ENCODE measurements at regions not wholly inside any gene's neighbourhood (a gene's known extent, or its start where the extent isn't known, plus 50 kb on each side); places are given as distances from the start of the nearest gene placed in this dataset.

DNA sequence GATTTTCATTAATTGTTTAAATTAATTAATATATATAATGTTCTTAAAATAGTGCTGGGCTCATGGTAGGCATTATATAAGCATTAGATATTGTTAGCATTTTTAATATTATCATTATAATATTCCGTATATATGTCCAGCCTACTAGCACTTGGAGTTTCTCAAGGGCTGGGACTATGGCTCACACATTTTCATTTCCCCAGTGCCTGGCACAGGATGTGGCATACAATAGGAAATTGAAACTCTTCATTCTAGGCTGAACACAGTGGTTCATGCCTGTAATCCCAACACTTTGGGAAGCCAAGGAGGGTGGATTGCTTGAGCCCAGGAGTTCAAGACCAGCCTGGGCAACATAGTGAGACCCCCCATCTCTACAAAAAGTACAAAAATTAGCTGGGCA is 170.4 kb downstream of the RSL24D1 start:
- no peak for DNase-seq (ENCODE audit: low read depth in 3 of 3)

DNA sequence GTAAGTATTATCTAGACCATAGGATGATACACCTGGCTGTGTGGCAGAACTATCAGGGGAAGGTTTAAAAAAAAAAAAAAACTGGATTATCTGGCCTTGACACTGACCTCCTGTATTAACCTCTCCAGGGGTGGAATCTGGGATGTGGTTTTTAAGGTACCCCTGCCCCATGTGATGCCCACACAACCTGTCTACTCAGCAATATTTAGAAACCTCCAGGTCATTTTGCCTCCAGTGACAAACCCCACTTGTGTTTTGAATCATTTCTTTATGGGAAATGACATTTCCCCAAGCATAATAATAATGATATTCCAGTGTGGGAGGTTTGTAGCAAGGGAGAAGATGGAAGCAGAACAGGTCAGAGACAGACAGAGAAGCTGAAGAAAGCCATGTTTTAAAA is 179.1 kb downstream of the RSL24D1 start:
- DNase-seq (ENCODE audit: low read depth in 3 of 3), result no peak

DNA sequence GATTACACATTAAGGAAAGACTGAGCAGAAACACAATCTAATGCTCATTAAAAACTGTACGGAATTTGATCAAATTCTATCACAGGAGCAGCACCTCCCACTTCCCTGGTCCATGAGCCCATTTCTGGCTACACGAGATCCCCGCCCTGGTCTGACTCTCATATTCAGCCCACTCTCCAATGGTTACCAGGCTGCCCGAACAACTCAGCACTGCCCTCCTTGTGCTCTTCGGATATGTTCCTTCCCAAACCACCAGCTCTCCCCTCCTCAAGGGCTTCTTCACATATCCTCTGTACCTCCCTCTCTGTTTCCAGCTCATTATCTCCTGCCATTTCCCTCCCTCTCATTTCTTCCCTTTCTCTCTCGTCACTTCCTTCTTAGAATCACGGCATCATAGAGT is 180.5 kb downstream of the RSL24D1 start:
- DNase-seq (ENCODE audit: low read depth in 3 of 3), result no peak

DNA sequence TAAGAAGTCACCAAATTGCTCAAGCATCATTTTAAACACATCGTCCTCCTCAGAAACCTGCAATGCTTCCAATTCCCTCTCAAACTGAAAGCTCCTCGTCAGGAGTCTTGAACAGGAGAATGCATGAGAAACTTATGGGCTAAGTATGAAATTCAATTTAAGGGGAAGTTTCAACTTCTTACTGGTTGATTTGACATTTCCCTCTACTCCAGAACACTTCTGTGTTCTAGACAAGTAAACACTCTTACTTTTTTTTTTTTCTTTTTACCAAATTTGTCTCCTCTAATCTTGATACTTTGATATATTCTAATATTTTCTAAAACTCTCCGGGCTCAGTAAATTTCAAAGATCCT is 181.7 kb downstream of the RSL24D1 start:
- no peak for DNase-seq (ENCODE audit: low read depth in 3 of 3)

DNA sequence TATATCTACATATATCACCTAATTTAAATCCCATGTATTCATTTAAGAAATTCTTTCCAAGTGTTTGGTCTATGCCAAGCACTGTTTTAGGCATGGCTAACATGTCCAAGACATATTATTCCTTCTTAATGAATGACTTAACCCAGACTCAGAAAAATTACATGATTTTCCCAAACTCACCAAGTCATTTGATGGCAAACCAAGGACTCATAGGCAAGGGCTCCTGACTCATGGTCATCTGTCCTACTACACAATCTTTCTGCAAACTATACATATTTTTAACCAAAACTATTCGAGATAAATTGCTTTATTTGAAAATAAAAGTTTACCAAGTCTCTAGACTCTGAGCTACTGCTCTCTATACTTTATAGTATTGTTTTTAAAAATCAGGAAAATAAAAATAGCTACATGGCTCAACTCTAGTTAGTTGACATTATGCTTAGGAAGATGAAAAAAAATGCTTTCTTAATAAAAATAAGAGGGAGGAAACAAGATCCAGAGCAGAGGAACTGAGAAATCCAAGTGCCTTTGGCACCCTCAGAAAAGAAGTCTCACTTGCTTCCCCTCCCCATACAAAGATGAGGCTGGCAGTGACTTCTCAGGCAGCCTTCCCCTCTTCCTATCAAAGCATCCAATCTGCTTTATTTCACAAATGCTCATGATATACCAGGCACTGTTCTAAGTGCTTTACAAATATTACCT is 182.2 kb downstream of the RSL24D1 start:
- DNase-seq (ENCODE audit: low read depth in 3 of 3), result no peak

DNA sequence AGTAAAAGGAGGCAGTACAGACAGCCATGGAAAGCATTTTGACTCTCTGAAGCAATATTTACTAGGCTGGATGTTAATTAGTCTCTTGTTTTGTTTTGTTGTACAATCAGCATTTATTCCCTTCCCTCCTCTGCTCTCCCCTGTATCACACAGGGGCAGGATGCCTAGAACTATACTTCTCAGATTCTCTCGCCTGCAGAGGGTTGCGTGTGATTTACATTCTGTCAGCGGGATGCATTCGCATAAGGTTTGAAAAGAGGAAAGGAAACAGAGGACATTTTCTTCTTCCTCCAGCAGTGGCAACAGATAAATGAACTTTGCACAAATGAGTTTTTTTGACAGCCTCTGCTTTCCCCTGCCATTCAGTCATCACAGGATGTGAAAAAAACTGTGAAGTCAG is 188.3 kb downstream of the RSL24D1 start:
- no peak for DNase-seq (ENCODE audit: low read depth in 3 of 3)

DNA sequence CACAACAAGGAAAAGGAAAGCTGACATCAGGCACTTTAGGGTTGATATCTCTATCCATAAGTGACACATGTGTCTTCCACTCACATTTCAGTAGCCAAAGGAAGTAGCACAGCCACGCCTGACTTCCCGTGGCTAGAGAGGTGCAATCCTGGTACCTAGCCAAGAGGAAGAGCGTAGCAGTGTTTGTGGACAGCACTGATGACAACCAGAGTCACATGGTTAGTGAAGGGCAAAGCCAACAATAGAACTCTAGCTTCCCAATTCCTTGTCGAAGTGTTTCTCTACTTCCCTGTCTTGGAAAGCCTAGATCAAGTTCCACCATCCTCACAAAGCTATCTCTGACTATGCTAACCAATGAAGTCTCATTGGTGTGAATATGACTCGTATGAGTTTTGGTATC is 189.2 kb downstream of the RSL24D1 start:
- no peak for DNase-seq (ENCODE audit: low read depth in 3 of 3)

DNA sequence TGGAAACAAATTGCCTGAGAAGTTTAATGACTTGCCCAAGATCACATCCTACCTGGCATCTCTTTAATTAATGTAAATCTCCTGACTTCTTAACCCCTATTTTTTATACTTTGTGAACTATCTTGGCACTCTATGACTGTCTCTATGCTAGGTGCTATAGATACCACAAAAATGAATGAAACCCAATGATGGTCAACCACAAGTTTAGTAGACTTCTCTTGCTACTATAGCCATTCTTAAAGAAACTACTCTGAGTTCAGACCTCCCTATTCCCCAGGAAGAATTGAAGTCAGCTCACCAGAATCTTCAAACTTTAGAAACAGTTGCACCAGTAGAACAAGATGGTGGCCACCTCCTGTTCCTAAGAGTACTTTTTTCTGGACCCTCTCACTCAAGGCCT is 191.1 kb downstream of the RSL24D1 start:
- no peak for DNase-seq (ENCODE audit: low read depth in 3 of 3)

DNA sequence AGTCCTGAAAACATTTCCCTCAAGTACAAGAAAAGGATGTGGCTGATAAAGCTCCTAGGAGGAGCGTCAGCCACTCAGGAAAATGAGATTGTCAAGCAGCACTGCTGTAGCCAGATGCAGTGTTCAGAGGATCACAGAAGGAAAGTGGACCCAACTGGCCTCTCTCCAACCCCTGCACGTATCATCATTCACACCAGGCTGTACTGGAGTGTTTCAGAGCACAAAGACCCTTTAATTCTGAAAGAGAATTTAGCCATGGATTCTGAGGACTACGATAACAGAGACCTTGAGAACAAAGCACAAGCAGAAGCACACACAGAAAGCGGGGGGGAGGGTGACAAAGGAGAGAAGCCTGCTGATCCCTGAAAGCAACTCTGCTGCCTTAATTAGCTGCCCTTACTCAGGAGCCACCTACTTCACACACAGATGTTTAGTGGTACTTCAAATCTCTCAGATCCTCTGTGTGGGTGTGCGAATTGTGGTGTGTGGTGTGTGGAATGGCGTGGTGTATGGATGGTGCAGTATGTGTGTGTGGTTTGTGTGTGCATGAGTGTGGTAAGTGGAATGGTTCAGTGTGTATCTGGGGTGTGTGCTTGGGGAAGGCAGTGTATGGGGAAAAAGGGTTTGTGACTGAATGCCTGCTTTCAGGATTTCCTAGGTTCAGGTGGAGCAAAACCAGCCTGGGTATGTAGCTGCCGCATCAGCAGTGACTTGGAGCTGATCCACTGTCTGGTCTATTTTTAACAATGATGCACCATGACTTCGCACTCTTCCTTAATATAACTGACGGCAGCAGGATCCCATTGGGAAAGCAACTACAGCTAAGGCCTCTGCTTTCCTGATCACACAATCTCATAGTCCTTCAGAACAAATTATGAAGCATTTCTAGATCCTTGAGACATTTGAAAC is 192.5 kb downstream of the RSL24D1 start:
- no peak for DNase-seq (ENCODE audit: low read depth in 3 of 3)

DNA sequence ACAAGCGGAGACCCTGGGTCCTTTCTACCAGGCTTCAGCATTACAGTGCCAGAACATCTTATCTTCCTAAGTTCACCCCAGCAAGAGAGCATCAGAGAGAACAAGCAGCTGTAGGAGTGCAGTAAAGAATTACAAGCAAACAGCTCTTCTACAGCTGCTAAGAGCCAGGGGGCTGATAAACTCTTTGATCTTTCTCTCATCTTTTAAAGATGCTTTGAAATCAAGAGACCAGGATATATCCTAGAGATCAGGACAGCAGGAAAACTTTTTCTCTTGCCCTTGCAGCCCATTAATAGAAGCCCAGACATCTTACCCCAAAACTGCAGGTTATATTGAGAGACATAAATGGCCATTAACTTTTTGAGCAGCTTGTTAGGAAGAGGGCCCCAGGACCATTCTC is 198.1 kb downstream of the RSL24D1 start:
- DNase-seq (ENCODE audit: low read depth in 3 of 3), result no peak

DNA sequence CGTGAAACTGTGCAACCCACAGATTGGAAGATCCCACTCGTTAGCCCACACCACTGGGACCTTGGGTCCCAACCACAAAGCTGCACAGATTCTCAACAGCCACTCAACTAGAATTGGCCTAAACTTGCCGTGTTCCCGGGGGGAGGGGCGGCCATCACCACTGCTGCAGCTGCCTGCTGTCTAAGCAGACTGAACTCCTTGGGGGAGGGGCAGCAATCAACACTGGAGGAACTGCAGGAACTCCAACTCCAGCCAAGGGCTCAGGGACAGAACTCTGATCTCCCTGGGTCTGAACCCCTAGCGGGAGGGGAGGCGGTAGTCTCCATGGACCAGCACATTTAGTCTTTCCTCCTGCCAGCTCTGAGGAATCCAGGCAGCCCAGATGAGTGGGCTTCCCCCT is 205.9 kb downstream of the RSL24D1 start:
- DNase-seq (ENCODE audit: low read depth in 3 of 3), result no peak

DNA sequence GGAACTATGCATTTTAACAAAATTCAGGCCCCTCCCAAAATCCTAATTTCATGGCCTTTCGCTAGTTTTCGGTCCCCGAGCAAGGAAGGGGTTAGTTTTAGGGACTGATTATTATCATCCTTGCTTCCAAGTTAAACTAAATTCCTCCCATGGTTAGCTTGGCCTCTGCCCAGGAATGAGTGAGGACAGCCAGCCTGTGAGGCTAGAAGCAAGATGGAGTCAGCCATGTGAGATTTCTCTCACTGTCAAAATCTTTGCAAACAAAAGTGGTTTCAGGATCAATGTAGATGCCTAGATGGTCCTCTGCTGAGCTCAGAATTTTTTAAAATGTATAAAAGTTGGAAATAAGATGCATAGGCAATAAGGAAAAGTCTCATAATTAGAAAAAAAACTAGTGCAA is 208.9 kb downstream of the RSL24D1 start:
- no peak for DNase-seq (ENCODE audit: low read depth in 3 of 3)

DNA sequence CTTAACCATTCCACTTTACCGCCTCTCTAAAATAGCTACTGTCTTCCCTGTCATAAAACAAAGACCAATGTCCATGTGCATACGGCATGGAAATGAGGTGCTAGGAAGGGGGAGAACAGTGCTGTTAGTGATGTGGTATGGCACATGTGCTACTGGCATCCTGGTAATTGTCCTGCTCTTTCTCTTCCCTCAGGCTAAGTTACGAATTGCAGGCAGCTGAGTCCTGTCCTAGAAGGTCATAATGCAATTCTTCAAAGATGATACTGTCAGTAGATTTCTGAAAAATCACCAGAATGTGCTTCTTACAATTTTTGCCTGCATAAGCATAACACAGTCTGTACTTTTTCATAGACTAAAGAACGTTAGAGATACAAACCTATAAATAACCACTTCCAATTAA is 216.8 kb downstream of the RSL24D1 start:
- no peak for DNase-seq (ENCODE audit: low read depth in 3 of 3)

DNA sequence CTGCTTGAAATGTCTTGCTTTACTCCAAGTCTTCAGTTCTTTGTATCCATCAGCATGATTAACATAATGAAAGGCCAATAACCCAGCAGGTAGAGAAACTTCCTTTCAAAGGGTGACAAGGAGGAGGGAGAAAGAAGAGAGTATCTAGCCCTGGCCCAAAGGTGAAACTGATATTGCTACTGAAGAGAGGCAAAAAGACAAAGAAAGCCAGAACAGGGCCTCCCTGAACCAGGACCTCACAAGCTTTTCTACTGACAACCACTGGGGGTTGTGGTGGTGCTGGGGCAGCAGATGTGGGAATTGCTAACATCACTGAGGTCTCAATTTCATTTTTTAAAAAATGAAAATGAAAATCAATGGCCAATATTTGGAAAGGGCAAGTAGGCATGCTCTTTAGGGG is 234.1 kb downstream of the RSL24D1 start:
- no peak for DNase-seq (ENCODE audit: low read depth in 3 of 3)

DNA sequence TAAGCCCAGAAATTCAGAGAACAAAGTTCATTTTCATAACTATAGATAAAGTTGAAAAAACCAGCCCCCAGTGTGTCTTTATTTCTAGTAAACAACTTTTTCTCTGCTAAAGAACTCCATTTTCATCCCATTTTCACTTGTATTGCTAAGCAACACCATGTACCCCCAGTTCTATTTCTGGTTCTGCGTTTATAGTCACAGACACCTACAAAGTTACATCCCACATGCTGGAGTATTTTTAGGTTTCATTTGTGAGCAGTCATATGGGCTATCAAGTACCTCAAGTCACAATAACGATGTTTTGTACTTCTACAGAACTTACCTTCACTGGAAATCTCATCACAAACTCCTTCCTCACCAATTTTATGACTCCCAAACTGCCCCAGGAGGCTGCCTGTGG is 236.5 kb downstream of the RSL24D1 start:
- no peak for DNase-seq (ENCODE audit: low read depth in 3 of 3)

DNA sequence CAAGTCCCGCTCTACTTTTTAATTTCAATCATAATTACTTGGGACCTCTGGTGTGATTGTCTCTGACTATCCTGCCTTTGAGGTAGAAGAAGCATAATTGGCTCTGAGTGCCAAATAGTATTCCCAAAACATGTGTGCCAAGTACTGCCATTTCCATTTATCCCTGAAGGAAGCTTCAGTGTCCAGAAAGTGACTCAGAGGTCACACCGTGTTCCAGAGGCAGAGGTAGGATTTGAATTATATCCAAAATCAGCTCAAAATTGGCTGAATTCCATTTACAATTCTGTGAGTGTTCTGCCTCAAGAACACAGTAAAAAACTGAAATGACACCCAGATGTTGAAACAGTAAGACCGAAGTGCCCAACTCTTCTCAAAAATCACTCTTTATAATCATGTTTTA is 255.3 kb downstream of the RSL24D1 start:
- no peak for DNase-seq (ENCODE audit: low read depth in 3 of 3)

DNA sequence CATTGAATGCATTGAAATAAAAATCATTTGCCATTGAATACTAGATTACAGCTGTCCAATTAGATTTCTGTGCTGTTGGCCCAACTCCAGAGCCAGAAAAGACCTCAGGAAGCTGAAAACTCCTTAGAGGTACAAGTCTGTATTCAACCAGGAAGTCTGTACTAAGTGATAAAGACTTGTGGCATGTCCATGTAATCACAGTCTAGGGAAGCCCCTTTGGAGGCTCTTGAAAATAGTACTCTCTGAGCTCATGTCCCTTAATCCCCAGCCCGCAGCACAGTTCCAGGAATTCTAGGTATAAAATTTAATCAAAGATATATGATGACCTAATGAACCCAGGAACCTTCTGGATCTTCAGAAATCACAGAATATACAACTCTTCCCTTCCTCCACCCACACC is 279.4 kb downstream of the RSL24D1 start:
- no peak for DNase-seq (ENCODE audit: low read depth in 3 of 3)

DNA sequence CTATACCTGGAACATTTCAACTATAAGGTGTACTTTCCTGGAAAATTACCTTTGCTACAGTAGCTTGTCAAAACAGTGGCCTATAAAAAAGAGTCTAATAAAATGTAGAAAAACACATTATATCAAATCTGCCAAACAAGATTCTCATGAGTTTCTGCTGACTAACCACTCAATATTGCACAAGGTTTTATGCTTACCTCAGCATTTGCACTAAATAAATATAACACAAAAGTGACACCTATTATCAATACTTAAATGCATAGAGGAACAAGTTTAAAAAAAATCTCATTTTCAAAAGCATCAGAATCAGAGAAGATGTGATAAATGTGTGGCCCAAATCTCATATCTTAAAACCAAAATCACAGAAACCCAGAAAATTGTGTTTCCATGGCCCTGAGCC is 281.4 kb downstream of the RSL24D1 start:
- no peak for DNase-seq (ENCODE audit: low read depth in 3 of 3)

DNA sequence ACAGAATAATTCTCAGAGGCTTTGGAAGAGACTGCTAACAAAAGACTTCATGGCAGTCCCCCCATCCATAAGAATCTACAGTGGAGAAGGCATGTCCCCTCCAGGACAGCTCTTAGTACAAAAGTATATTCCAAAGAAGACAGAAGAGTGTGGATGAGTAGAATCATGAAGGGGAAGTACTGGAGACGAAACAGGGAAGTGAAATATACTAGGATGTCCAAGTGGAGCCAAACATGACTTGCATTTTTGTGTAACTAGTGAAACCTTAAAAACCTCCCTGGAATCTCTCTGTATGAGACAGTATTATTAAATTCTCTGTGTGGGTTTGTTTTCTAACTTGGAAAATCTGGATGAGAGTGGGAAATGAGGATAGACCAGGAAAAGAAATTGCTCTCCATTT is 312.4 kb downstream of the RSL24D1 start:
- DNase-seq (ENCODE audit: low read depth in 3 of 3), result no peak

DNA sequence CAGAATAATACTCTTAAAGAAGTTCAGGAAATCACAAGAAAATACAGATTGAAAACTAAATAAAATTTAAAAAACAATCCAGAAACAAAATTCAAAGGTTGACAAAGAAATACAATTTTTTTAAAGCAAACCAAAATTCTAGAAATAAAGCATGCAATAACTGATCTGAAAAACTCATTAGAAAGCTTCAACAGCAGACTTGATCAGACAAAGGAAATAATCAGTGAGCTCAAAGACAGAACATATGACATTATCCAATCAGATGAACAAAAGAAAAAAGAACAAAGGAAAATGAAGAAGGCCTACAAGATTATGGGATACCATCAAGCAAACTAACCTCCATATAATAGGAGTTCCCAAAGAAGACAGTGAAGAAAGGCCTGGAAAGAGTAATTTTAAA is 336.8 kb downstream of the RSL24D1 start:
- DNase-seq (ENCODE audit: low read depth in 3 of 3), result no peak

DNA sequence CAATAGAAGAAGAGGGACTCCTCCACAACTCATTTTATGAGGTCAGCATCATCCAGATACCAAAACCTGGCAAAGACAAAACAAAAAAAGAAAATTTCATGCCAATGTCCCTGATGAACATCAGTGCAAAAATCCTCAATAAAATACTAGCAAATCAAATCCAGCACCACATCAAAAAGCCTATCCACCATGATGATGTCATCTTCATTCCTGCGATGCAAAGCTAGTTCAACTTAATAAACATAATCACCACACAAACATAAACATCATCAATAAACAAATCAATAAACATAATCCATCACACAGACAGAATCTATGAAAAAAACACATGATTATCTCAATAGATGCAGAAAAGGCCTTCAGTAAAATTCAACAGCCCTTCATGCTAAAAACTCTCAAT is 342.1 kb downstream of the RSL24D1 start:
- DNase-seq (ENCODE audit: low read depth in 3 of 3), result no peak

DNA sequence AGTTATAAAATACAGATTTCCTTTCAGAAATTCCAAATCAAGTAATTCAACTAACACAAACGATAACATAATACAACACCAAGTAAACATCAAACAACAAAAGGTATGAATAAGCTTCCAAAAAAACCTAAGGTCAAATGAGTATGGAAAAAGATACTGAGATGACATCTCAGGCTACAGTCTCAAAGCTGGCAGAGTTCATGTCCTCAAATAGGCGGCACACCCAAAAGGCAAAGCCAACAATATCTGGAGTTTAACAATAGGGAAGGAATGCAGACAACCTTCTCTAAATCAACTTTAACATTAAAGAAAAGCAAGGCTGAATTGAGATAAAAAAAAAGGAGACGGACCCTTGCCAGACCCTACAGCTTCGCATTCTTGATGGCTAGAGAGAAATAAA is 346.6 kb downstream of the RSL24D1 start:
- no peak for DNase-seq (ENCODE audit: low read depth in 3 of 3)

DNA sequence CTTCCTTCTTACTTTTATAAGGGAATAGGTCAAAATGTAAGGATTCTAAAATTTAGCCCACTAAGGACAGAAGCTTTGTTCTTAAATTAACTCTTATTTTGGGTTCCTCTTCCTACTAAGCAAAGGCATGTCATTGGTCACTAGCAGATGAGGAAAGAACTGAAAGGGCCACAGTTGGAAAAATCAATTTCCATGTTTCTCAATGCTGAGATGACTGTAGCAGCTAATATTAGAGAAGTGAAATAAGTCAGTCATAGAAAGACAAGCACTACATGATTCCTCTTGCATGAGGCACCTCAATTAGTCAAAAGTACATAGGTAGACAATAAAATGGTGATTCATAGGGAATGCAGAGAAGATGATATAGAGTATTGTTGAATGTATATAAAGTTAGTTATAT is 353.7 kb downstream of the RSL24D1 start:
- no peak for DNase-seq (ENCODE audit: low read depth in 3 of 3)
